Loucy (cell line): ENCODE measurements at regions not wholly inside any gene's neighbourhood (a gene's known extent, or its start where the extent isn't known, plus 50 kb on each side); places are given as distances from the start of the nearest gene placed in this dataset.

Experiments
- H2AFZ ChIP-seq: fragments of 200-600 bp; sonication (generic); 2 replicates; pipeline ENCODE4 v1.6.0; 2016; ENCODE audit warnings: antibody characterized with exemption, mild to moderate bottlenecking, low read length, moderate library complexity
- H3F3A ChIP-seq: fragments of 200-600 bp; 2 replicates; pipeline ENCODE4 v1.6.0; 2016; ENCODE audit warnings: antibody characterized with exemption, low read depth, mild to moderate bottlenecking
- H3K27me3 ChIP-seq: fragments of 200-600 bp; sonication (generic); 2 replicates; pipeline ENCODE4 v1.6.1; 2014; ENCODE audit warnings: low read length, mild to moderate bottlenecking; ENCODE audit not compliant: insufficient read depth, poor library complexity, severe bottlenecking
- H3K36me3 ChIP-seq: fragments of 200-600 bp; sonication (generic); 2 replicates; pipeline ENCODE4 v1.6.1; 2016; ENCODE audit warnings: low read length; ENCODE audit not compliant: insufficient read depth
- H3K4me1 ChIP-seq: fragments of 200-600 bp; sonication (generic); 2 replicates; pipeline ENCODE4 v1.5.1; 2014; ENCODE audit warnings: low read length, mild to moderate bottlenecking; ENCODE audit not compliant: insufficient read depth, poor library complexity, severe bottlenecking
- H3K4me2 ChIP-seq: fragments of 200-600 bp; sonication (generic); 2 replicates; pipeline ENCODE4 v1.6.0; 2014; ENCODE audit warnings: antibody characterized with exemption, low read length, low read depth, mild to moderate bottlenecking; ENCODE audit not compliant: poor library complexity, severe bottlenecking
- H3K4me3 ChIP-seq: fragments of 200-600 bp; sonication (generic); 2 replicates; pipeline ENCODE4 v1.5.1; 2014; ENCODE audit warnings: low read length, mild to moderate bottlenecking, mixed read lengths; ENCODE audit not compliant: poor library complexity, severe bottlenecking
- H3K79me2 ChIP-seq: fragments of 200-600 bp; sonication (generic); 2 replicates; pipeline ENCODE4 v1.6.1; 2014; ENCODE audit warnings: low read length; ENCODE audit not compliant: insufficient read depth
- H3K9ac ChIP-seq: fragments of 200-600 bp; sonication (generic); 2 replicates; pipeline ENCODE4 v1.6.0; 2014; ENCODE audit warnings: mild to moderate bottlenecking, low read depth, low read length, moderate library complexity; ENCODE audit not compliant: poor library complexity, severe bottlenecking
- H3K9me2 ChIP-seq: fragments of 200-600 bp; sonication (generic); replicated peaks from 2 replicates; pipeline ENCODE4 v1.6.1; 2016; ENCODE audit warnings: low read depth, low read length, mixed read lengths
- H3K9me3 ChIP-seq: fragments of 200-600 bp; sonication (generic); 2 replicates; pipeline ENCODE4 v1.6.1; 2014; ENCODE audit warnings: mild to moderate bottlenecking, antibody characterized with exemption, low read length, low read depth; ENCODE audit not compliant: insufficient read depth
- H4K20me1 ChIP-seq: fragments of 200-600 bp; sonication (generic); 2 replicates; pipeline ENCODE4 v1.6.0; 2014; ENCODE audit warnings: antibody characterized with exemption, low read length, mild to moderate bottlenecking; ENCODE audit not compliant: insufficient read depth, poor library complexity, severe bottlenecking
- EZH2phosphoT487 ChIP-seq: fragments of 200-600 bp; IDR thresholded peaks from 2 replicates; pipeline ENCODE4 v1.6.1; 2018; ENCODE audit warnings: antibody characterized with exemption, mild to moderate bottlenecking, moderate library complexity, borderline replicate concordance
- TF ChIP-seq, protein P1 (sequence below): fragments of 200-600 bp; sonication (generic); conservative IDR thresholded peaks from 2 replicates; pipeline ENCODE4 v1.5.1; 2014; ENCODE audit warnings: mild to moderate bottlenecking, antibody characterized with exemption, low read length

DNA sequence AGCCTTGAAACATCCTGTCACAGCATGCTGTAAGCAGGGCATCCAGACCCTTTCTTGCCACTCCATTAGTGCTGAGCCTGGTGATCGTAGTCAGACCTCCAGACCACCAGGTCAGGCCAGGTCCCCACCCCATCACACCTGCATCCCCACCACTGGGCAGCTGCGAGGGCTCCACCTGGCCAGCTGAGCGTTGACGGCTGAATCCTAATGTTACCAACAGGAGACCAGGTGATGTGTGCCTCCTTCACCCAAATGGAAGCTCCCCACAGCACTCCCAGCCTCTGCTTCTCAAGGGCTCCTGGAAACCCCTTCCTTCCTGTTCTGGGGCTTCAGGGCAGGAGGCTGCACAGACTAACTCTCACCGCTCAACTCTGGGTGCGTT, 189.4 kb downstream of the C16orf95 start:
- Histone ChIP-seq H3K4me3 (no peak overlapping the region), H3K4me2 (no peak overlapping the region), H2AFZ (no peak overlapping the region), H4K20me1 (no peaks in the 10 kb centered on the region), H3K9me2 (no peaks in the 10 kb centered on the region), H3K27me3 (no peaks in the 10 kb centered on the region), H3K9me3 (no peaks in the 10 kb centered on the region), H3K79me2 (no peaks in the 10 kb centered on the region), H3K9ac (no peak overlapping the region), H3K4me1 (no peaks in the 10 kb centered on the region), H3K36me3 (no peaks in the 10 kb centered on the region), H3F3A (no peaks in the 10 kb centered on the region)
- TF ChIP-seq, protein P1, sequence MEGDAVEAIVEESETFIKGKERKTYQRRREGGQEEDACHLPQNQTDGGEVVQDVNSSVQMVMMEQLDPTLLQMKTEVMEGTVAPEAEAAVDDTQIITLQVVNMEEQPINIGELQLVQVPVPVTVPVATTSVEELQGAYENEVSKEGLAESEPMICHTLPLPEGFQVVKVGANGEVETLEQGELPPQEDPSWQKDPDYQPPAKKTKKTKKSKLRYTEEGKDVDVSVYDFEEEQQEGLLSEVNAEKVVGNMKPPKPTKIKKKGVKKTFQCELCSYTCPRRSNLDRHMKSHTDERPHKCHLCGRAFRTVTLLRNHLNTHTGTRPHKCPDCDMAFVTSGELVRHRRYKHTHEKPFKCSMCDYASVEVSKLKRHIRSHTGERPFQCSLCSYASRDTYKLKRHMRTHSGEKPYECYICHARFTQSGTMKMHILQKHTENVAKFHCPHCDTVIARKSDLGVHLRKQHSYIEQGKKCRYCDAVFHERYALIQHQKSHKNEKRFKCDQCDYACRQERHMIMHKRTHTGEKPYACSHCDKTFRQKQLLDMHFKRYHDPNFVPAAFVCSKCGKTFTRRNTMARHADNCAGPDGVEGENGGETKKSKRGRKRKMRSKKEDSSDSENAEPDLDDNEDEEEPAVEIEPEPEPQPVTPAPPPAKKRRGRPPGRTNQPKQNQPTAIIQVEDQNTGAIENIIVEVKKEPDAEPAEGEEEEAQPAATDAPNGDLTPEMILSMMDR = no peak
- TF ChIP-seq EZH2phosphoT487 = no peak

DNA sequence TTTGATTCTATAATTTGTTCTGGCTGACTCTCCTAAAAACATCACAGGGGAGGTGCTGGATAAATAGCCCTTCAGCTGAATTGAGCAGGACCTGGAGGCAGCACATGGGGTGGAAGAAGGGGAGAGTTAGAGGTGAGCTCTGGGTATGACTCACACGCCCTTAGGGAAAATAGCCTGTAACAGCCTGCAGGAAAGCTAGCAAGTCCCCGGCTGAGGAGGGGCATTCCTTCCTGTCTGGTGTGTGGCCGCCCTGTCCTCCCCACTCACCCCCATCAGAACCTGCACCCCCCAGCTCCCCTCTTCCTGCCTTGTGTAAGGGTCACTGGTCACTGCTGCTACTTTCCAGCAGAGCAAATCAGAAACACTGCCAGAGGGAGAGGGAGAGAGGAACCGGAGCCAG, 187.4 kb downstream of the C16orf95 start:
- no peaks in the 10 kb centered on the region for H3K4me1 ChIP-seq
- no peaks in the 10 kb centered on the region for H4K20me1 ChIP-seq
- no peak overlapping the region for H2AFZ ChIP-seq
- H3K9me3 ChIP-seq = no peaks in the 10 kb centered on the region
- H3K9me2 ChIP-seq = no peaks in the 10 kb centered on the region
- no peaks in the 10 kb centered on the region for H3F3A ChIP-seq
- no peak overlapping the region for H3K9ac ChIP-seq
- H3K79me2 ChIP-seq = no peaks in the 10 kb centered on the region
- TF ChIP-seq, protein P1 = no peak
- TF ChIP-seq EZH2phosphoT487 = no peak
- H3K4me2 ChIP-seq = no peak overlapping the region
- H3K36me3 ChIP-seq = no peaks in the 10 kb centered on the region
- no peak overlapping the region for H3K4me3 ChIP-seq
- no peaks in the 10 kb centered on the region for H3K27me3 ChIP-seq

DNA sequence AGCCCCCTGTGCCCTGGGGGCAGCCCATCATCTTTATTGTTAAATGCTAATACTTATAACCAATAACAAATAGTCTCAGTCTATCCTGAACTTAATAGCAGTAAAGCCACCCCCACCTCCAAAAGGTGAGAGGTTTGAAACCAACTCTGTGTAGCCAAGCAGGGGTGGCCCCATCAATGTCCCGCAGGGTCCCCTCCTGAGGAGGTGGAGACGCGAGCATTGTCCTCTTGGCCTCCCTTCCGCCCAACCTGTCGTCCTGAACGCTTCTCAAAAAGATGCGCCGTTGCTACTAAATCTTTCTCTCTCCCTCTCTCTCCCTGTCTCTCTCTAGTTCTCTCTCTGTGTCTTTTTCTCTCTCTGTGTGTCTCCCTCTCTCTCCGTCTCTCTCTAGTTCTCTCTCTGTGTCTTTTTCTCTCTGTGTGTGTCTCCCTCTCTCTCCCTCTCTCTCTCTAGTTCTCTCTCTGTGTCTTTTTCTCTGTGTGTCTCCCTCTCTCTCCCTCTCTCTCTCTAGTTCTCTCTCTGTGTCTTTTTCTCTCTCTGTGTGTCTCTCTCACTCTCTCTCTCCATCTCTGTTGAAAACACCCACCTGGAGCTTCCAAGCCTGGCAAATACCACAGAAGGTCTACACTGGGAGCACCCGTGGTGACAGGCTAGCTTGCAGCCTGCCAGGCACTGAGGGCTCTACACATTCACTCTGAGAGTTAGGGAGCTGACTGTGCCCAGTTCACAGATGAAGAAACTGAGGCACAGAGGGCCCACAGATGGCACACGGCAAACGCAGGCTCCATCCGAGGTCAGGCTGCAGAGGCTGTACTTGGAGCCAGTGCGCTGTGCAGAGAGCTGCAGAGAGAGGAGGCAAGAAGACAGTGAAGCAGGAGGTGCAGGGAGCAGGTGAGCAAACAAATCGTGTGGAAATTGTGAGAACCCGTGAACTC, 185.9 kb downstream of the C16orf95 start:
- H3K9me3 ChIP-seq = no peaks in the 10 kb centered on the region
- no peaks in the 10 kb centered on the region for H3K9me2 ChIP-seq
- no peaks in the 10 kb centered on the region for H3K36me3 ChIP-seq
- H3K4me2 ChIP-seq = no peak overlapping the region
- TF ChIP-seq, protein P1 = no peak
- no peak for TF ChIP-seq EZH2phosphoT487
- no peak overlapping the region for H3K9ac ChIP-seq
- no peak overlapping the region for H2AFZ ChIP-seq
- H4K20me1 ChIP-seq = no peaks in the 10 kb centered on the region
- no peaks in the 10 kb centered on the region for H3K79me2 ChIP-seq
- H3K4me3 ChIP-seq = no peak overlapping the region
- H3F3A ChIP-seq = no peaks in the 10 kb centered on the region
- H3K27me3 ChIP-seq = no peaks in the 10 kb centered on the region
- no peaks in the 10 kb centered on the region for H3K4me1 ChIP-seq
